Endodermal cell (in vitro differentiated cells): ENCODE measurements at regions not wholly inside any gene's neighbourhood (a gene's known extent, or its start where the extent isn't known, plus 50 kb on each side); places are given as distances from the start of the nearest gene placed in this dataset.

ENCODE experiments used
- DNase-seq: peaks from one replicate; pipeline ENCODE4 v3.0.0-alpha.2; 2017
- H3K27ac ChIP-seq: 2 replicates; pipeline ENCODE4 v1.5.1; 2013; ENCODE audit warnings: mild to moderate bottlenecking, low read depth, low read length, moderate library complexity
- H3K27me3 ChIP-seq: 2 replicates; pipeline ENCODE4 v1.6.1; 2013; ENCODE audit warnings: mild to moderate bottlenecking, low read length, moderate library complexity; ENCODE audit not compliant: insufficient read depth, control insufficient read depth, poor library complexity, severe bottlenecking
- H3K36me3 ChIP-seq: 2 replicates; pipeline ENCODE4 v1.7.0; 2013; ENCODE audit warnings: mild to moderate bottlenecking, low read length, moderate library complexity; ENCODE audit not compliant: control insufficient read depth, insufficient read depth
- H3K4me1 ChIP-seq: one replicate; pipeline ENCODE4 v1.7.0; 2013; ENCODE audit warnings: low read length; ENCODE audit not compliant: control insufficient read depth, insufficient read depth
- H3K4me3 ChIP-seq: 2 replicates; pipeline ENCODE4 v1.5.1; 2013; ENCODE audit warnings: mild to moderate bottlenecking, low read length, moderate library complexity
- H3K9ac ChIP-seq: 2 replicates; pipeline ENCODE4 v1.6.1; 2013; ENCODE audit warnings: mild to moderate bottlenecking, low read length, moderate library complexity; ENCODE audit not compliant: poor library complexity, severe bottlenecking; ENCODE audit errors: extremely low read depth
- H3K9me3 ChIP-seq: 2 replicates; pipeline ENCODE4 v1.6.1; 2013; ENCODE audit warnings: mild to moderate bottlenecking, low read length, moderate library complexity; ENCODE audit not compliant: control insufficient read depth
- H3K27ac Mint-ChIP-seq: 2 replicates; pipeline ENCODE4 v1.8.0; 2020; ENCODE audit warnings: mixed read lengths
- H3K27me3 Mint-ChIP-seq: 2 replicates; pipeline ENCODE4 v1.8.0; 2021; ENCODE audit warnings: mild to moderate bottlenecking, mixed read lengths; ENCODE audit not compliant: insufficient read depth
- H3K36me3 Mint-ChIP-seq: 2 replicates; pipeline ENCODE4 v1.8.0; 2020; ENCODE audit warnings: low read depth, mixed read lengths
- H3K4me1 Mint-ChIP-seq: 2 replicates; pipeline ENCODE4 v1.8.0; 2020; ENCODE audit warnings: mixed read lengths
- H3K4me3 Mint-ChIP-seq: 2 replicates; pipeline ENCODE4 v1.8.0; 2020; ENCODE audit warnings: mild to moderate bottlenecking, moderate library complexity, mixed read lengths
- H3K9me3 Mint-ChIP-seq: 2 replicates; pipeline ENCODE4 v1.8.0; 2020; ENCODE audit warnings: mild to moderate bottlenecking, mixed read lengths
- WGBS, 2 experiments: methylation state at CpG; one replicate each; pipeline versions ENCODE4 v1.1.5 to v1.1.7; 2013; ENCODE audit warnings: missing lambda C conversion rate in 2 of 2, mixed read lengths in 1 of 2; ENCODE audit not compliant: insufficient coverage in 1 of 2, insufficient read length in 1 of 2; 5-methylcytosine and 5-hydroxymethylcytosine counted together
- TF ChIP-seq, protein P1 (sequence below): fragments of 200-600 bp; sonication (generic); conservative IDR thresholded peaks from 2 replicates; pipeline ENCODE4 v1.5.0; 2021; ENCODE audit warnings: antibody characterized with exemption, mild to moderate bottlenecking

DNA sequence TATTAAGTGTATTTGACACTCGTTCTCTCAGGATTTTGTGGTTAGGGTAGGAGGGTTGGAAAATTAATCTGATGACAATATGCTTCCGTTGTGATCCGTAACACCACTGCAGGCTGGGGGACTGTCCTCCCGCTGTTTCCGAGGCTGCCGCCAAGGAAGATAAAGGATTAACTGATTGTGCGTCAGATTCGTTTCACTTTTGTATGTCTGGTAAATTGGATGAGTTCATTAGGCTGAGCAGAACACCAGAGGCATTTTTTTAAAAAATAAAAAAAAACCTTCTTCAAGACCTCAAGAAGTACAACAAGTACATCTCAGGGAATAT, 486.7 kb upstream of the SALL1 start:
- H3K9me3 Mint-ChIP-seq = peaks cover 1% of the 10 kb centered on the region
- TF ChIP-seq, protein P1, sequence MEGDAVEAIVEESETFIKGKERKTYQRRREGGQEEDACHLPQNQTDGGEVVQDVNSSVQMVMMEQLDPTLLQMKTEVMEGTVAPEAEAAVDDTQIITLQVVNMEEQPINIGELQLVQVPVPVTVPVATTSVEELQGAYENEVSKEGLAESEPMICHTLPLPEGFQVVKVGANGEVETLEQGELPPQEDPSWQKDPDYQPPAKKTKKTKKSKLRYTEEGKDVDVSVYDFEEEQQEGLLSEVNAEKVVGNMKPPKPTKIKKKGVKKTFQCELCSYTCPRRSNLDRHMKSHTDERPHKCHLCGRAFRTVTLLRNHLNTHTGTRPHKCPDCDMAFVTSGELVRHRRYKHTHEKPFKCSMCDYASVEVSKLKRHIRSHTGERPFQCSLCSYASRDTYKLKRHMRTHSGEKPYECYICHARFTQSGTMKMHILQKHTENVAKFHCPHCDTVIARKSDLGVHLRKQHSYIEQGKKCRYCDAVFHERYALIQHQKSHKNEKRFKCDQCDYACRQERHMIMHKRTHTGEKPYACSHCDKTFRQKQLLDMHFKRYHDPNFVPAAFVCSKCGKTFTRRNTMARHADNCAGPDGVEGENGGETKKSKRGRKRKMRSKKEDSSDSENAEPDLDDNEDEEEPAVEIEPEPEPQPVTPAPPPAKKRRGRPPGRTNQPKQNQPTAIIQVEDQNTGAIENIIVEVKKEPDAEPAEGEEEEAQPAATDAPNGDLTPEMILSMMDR = no peak
- Histone ChIP-seq H3K27ac (no peak overlapping the region), H3K36me3 (no peaks in the 10 kb centered on the region), H3K4me3 (peak overlapping the region; percentile 15), H3K9ac (no peak overlapping the region), H3K4me1 (no peaks in the 10 kb centered on the region), H3K9me3 (no peaks in the 10 kb centered on the region), H3K27me3 (no peaks in the 10 kb centered on the region)
- DNase-seq = no peak
- WGBS, 2 experiments = 46 to 47% methylated on average over 4 to 8 of the region's 8 CpGs
- no peaks in the 10 kb centered on the region for H3K36me3 Mint-ChIP-seq
- H3K27me3 Mint-ChIP-seq = peaks cover 6% of the 10 kb centered on the region
- H3K27ac Mint-ChIP-seq = no peak overlapping the region
- peaks cover 19% of the 10 kb centered on the region for H3K4me1 Mint-ChIP-seq
- H3K4me3 Mint-ChIP-seq = peak overlapping the region; percentile 18

DNA sequence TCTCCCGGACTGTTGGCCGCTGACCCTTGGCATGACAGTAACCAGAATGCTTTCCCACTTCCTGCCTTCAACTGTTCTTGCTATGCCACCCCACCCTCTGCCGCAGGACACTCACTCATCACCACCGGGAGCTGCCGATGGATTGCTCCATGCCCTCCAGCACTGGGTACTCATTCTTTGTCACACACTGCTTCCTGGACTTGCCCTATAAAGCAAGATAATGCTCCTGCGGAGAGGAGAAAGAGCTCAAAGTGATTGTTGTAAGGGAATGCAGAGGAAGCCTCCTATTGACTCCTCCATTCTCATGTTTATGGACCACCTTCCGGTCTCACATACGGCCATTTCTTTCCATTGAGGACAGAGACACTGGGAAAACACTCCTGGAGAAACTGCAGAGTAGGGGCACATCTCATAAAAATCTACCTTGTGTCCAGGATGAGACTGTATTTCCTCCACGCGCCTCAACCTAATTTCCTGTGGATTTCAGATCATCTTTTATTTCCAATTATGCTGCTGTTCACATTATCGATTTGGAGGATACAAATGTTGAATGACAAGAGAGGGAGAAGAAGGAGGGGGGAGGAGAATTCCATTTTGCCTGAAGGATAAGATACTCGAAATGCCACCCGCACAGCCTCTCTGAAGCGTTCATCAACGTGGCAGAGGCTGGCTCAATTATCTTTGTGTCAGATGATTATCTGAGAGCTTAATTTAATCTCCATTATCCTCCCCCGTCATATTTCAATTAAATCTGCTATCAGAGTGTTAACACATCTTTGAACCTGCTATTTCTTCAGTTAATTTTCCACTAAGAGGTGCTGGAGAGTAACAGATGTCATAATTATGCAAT, 486.1 kb upstream of the SALL1 start:
- H3K27me3 Mint-ChIP-seq = peaks cover 7% of the 10 kb centered on the region
- no peaks in the 10 kb centered on the region for H3K4me1 ChIP-seq
- no peaks in the 10 kb centered on the region for H3K27me3 ChIP-seq
- no peaks in the 10 kb centered on the region for H3K36me3 ChIP-seq
- H3K36me3 Mint-ChIP-seq = no peaks in the 10 kb centered on the region
- peaks cover 19% of the 10 kb centered on the region for H3K4me1 Mint-ChIP-seq
- TF ChIP-seq, protein P1 = no peak
- peak overlapping the region; percentile 18 for H3K4me3 Mint-ChIP-seq
- 46 to 52% methylated on average over 8 to 16 of the region's 16 CpGs for WGBS, 2 experiments
- no peaks in the 10 kb centered on the region for H3K9me3 ChIP-seq
- H3K27ac Mint-ChIP-seq = peak overlapping the region; percentile 12
- no peak overlapping the region for H3K27ac ChIP-seq
- H3K9me3 Mint-ChIP-seq = peaks cover 1% of the 10 kb centered on the region
- no peak overlapping the region for H3K9ac ChIP-seq
- H3K4me3 ChIP-seq = peak overlapping the region; percentile 15
- peak; percentile 75 for DNase-seq

DNA sequence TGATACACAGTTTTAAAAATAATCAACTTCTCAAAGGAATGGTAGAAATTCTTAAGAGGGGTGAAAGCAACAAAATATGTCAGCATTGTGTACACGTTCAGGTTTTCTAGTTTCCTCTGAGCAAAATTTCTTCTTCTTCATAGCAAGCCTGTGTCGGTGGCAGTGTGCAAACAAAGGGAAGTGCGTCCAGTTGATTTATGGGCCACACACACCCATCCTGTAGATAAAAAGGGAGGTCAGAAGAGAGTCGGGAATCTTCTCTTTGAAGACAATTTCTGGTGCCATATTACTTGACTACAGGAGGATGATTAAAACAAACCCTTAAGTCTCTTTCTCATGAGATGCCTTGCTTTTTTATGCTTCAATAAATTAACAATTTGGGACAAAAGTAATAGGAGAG, 484.1 kb upstream of the SALL1 start:
- no peak overlapping the region for H3K27ac ChIP-seq
- Mint-ChIP-seq H3K27me3 (peaks cover 17% of the 10 kb centered on the region), H3K36me3 (no peaks in the 10 kb centered on the region)

More for the DNA sequence above, 484.1 kb upstream of the SALL1 start:
- Histone ChIP-seq H3K27me3 (no peaks in the 10 kb centered on the region), H3K4me1 (no peaks in the 10 kb centered on the region), H3K9me3 (no peaks in the 10 kb centered on the region), H3K4me3 (no peak overlapping the region), H3K9ac (no peak overlapping the region), H3K36me3 (no peaks in the 10 kb centered on the region)
- WGBS, 2 experiments = 86 to 96% methylated on average over 3 to 4 of the region's 4 CpGs
- DNase-seq = no peak
- Mint-ChIP-seq H3K4me1 (peaks cover 18% of the 10 kb centered on the region), H3K9me3 (peaks cover 1% of the 10 kb centered on the region), H3K4me3 (no peak overlapping the region), H3K27ac (no peak overlapping the region)
- TF ChIP-seq, protein P1 = no peak
